GM19455 (cell line): ENCODE measurements at regions not wholly inside any gene's neighbourhood (a gene's known extent, or its start where the extent isn't known, plus 50 kb on each side); places are given as distances from the start of the nearest gene placed in this dataset.

ENCODE experiments used
- ATAC-seq: cut with Tn5 transposase; IDR thresholded peaks from one replicate; pipeline ENCODE4 v1.9.1; 2021; ENCODE audit not compliant: unreplicated experiment

DNA sequence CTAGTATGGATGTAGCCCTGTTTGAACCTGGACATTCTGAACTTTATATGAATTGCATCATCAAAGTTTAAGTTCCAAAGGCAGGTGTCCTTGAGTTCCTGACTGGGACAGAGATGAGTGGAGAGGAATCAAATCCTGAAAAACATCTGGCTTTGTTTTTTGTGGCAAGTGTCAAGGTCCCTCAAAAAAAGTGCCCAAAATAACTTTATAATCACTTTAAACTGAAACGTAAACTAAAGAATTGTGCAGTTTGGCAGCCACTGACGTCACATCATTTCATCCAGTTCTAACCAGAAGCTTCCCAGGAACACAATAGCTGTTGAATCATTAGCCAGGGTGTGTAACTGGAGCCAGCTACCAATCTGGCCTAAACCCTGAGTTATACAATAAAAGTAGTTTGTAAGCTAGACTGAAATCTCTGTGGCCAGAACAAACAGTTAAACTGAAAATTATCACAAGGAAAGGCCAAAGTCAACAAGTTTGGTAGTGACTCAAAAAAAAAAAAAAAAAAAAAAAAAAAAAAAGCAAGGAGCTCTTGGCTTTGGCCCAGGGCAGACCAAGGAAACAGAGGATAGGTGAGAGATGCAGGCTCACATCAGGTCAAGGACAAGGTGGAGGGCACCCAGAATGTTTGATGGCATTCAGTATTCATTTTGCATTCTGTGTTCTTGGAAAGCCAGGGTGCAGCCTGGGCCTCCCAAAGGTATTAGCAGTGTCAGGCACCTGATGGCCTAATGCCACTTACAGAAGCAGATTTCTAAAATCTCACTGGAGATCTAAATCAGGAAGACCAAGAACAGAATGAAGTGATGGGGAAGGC, 74.3 kb downstream of the TNFSF18 start:
- ATAC-seq: no peak

- no peak for ATAC-seq
Measured at GRCh38 chr1:172977296-172978017, 73.3 kb downstream of the TNFSF18 start.

DNA sequence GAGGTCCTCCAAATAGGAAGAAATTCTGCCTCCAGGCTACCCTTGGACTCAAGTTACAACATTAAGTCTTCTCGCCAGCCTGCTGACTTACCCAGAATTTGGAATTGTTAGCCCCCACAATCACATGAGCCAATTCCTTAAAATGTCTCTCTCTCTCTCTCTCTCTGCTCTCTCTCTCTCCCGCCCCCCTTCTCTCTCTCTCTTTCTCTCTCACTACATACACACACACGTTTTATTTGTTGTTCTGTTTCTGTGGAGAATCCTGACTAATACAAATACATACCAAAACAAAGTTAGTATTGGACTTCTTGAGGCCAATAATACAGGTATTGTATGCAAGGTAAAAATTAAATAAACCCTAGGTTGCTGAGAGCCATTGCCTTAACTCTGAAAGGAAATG, 72.1 kb downstream of the TNFSF18 start:
- no peak for ATAC-seq

DNA sequence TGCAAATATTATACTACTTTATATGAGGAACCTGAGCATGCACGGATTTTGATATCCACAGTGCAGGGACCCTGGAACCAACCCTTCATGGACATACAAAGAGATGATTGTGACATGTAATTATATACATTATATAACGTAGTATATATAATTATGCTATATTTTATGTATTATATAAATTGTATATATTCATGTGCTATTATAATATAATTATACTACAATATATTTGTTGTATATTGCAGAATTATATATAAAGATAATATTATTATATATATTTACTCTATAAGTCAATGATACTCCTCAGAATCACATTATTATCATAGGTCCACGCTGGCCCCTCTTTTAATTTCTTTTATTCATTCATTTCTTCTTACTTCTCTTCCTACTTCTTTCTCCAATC, 70.9 kb downstream of the TNFSF18 start:
- ATAC-seq: no peak

- ATAC-seq: no peak
Measured at GRCh38 chr1:172980456-172980855, 70.3 kb downstream of the TNFSF18 start.

DNA sequence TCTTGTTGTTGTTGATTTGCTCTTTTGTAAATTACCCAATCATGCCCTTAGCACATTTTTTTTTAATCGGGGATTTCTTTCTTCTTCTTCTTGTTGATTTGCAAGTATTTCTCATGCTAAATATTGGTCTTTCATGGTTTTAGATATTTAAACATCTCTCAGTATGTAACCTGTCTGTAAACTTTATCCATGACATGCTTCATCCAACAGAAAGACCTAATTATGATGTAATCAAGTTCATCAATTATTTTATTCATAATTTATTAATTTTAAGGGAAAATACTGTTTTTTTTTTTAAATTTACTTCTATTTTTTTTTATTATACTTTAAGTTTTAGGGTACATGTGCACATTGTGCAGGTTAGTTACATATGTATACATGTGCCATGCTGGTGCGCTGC, 69.8 kb downstream of the TNFSF18 start:
- ATAC-seq: no peak
